ENCODE measurements at regions not wholly inside any gene's neighbourhood (a gene's known extent, or its start where the extent isn't known, plus 50 kb on each side); places are given as distances from the start of the nearest gene placed in this dataset.

DNA sequence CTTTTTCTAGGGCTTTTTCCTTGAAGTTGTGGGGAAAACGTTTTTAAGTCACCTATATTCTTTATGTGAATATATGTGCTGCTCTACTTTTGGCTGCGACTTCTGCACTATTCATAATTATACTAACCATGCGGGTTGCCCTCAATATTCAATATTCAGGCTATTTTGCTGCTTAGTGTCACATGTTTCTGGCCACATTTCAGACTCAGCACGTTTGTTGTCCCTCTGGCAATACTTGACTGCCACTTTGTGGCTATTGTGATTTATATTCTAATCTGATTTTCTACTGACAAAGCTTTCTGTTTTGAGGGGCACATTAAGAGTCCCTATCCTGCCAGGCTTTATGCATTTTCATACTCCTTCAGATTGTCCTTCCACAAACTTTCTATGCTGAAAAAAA is 63.9 kb upstream of the CT45A1 start (continued):
- TF ChIP-seq RAD21 (IDR thresholded peaks at IDR 0.05 in 1 of 2, conservative IDR thresholded peaks at IDR 0.05 in 1 of 2; ENCODE audit: low read depth in 2 of 2, low read length in 2 of 2) (no peak), SUZ12 (IDR thresholded peaks at IDR 0.05; ENCODE audit: low read length) (no peak), CHD2 (IDR thresholded peaks at IDR 0.05; ENCODE audit: low read length) (no peak), SP2 (IDR thresholded peaks at IDR 0.05; ENCODE audit: low read length) (no peak)
- TF ChIP-seq, protein P1, sequence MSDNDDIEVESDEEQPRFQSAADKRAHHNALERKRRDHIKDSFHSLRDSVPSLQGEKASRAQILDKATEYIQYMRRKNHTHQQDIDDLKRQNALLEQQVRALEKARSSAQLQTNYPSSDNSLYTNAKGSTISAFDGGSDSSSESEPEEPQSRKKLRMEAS (IDR thresholded peaks at IDR 0.05): no peak

Measured in H1 (cell line).